Hepatic stellate cell (primary cell): ENCODE measurements at regions not wholly inside any gene's neighbourhood (a gene's known extent, or its start where the extent isn't known, plus 50 kb on each side); places are given as distances from the start of the nearest gene placed in this dataset.
"Not testable (repeated sequence)": the region's sequence is repeated elsewhere in the genome, so short reads cannot be mapped to it uniquely, and the experiment has no call there.

ENCODE experiments used
- DNase-seq: peaks from one replicate; pipeline ENCODE4 v3.0.0; 2011; ENCODE audit warnings: low spot score

DNA sequence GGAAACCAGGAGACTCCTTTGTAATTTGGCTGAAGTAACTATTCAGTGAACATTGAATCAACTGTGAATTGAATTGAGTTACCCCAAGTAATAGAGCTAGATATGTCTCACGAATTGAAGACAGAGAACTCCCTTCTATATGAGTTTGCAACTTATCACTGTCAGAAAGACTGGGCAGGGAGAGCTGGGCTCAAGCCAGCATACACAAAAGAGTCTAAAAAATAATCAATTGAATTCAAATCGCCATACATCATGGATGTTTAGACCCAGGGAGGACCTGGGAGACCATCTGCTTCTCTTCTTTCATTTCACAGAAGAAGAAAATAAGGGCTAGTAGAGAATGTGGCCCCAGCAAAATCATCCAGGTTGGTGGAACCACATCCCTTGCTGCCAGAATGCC lies 503.1 kb upstream of the AUTS2 start:
- no peak for DNase-seq

DNA sequence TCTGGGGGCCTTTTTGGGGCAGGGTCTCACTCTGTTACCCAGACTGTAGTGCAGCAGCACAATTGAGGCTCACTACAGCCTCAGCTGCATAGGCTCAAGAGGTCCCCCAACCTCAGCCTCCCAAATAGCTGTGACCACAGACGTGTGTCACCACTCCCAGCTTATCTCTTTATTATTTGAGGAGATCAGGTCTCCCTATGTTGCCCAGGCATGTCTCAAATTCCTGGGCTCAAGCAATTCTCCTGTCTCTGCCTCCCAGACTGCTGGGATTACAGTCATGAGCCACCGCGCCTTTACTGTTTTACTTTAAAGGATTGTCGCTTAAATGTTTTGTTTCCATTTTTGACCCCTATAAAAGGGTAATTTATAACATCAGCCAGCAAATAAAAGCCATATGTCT lies 502.6 kb upstream of the AUTS2 start:
- no peak for DNase-seq

DNA sequence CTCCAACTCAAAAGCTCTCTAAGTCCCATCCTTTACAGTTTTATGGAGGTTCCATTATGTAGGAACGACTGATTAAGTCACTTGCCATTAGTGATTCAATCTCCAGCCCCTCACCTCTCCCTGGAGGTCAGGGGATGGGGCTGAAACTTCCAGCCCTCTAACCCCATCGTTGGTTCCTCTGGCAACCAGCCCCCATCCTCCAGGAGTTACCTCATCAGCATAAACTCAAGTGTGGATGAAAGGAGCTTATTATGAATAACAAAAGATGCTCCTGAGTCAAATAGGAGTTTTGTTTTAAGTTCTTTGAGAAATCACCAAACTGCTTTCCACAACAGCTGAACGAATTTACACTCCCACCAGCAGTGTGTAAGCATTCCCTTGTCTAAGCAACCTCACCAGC lies 494.3 kb upstream of the AUTS2 start:
- DNase-seq: no peak

DNA sequence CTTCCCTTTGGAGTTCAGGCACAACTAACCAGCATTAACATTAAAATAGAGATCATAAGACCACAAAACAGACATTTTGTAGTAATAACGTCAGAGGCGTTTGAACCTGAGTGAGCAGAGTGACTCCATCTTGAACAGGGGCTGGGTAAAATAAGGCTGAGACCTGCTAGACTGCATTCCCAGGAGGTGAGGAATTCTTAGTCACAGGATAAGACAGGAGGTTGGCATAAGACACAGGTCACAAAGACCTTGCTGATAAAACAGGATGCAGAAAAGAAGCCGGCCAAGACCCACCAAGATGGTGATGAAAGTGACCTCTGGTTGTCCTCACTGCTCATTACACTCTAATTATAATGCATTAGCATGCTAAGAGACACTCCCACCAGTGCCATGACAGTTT lies 493.2 kb upstream of the AUTS2 start:
- DNase-seq: no peak

DNA sequence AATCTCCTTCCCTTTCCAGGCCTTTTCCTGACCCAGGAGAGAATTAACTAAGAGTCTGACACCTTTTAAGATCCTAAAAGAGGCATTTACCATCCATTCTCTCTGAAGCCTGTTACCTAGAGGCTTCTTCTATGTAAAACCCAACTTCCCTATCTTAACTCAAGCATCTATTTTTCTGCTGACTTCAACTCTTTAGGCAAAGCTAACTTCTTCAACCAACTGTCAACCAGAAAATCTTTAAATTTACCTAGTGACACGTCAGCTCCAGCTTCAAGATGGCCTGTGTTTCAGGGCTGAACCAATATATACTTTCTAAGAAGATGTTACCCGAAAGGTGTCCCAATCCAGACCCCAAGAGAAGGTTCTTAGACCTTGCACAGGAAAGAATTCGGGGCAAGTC lies 492.3 kb upstream of the AUTS2 start:
- DNase-seq: no peak

DNA sequence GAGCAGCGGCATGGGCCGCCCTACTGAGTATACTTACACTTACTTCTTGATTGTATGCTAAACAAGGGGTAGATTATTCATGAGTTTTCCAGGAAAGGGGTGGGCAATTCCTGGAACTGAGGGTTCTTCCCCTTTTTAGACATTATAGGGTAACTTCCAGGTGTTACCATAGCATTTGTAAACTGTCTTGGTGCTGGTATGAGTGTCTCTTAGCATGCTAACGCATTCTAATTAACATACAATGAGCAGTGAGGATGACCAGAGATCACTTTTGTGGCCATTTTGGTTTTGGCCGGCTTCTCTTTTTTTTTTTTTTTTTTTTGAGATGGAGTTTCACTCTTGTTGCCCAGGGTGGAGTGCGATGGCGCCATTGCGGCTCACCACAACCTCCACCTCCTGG lies 491.8 kb upstream of the AUTS2 start:
- DNase-seq: not testable (repeated sequence)

DNA sequence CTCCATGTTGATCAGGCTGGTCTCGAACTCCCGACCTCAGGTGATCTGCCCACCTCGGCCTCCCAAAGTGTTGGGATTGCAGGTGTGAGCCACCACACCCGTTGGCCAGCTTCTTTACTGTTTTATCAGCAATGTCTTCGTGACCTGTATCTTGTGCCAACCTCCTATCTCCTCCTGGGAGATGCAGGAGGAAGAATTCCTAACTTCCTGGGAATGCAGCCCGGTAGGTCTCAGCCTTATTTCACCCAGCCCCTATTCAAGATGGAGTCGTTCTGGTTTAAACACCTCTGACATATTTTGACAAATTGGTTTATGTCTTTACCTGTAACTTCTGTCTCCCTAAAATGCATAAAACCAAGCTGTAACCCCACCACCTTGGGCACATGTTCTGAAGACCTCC lies 491.3 kb upstream of the AUTS2 start:
- DNase-seq: not testable (repeated sequence)

DNA sequence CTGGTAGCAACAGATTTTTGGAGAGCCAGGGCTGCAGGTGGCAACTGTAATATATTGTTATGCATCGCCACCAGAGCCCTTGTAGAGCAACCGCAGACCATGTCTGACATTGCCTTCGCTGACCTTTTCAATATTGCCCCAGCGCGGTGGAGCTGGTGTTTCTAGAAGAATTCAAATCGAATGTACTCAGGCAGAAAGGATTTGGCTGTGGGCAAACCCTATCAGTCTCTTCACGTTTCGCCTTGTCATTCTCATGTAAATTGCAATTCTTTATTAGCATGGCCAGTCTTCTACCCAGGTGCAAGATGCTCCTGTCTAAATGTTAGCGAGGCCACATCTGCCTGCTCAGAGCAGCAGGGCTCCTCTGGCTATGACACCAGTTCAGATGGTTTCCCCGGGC lies 490.2 kb upstream of the AUTS2 start:
- no peak for DNase-seq

DNA sequence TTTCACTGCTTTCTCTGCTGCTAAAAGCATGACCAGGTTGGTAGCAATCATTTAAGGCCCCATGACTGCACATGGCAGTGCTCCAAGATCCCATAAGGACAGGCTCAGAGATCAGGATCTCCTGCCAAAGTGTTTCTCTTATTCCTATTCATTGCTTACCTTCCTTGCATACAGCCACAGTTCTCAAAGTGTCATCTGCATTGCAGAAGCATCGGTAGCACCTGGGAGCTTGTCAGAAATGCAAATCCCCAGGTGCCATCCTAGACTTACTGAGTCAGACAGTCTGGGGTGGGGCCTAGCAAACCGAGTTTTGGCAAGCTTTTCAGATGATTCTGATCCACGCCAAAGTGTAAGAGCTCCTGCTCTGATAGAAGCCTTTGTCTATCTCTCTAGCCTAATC lies 489.0 kb upstream of the AUTS2 start:
- DNase-seq: no peak

DNA sequence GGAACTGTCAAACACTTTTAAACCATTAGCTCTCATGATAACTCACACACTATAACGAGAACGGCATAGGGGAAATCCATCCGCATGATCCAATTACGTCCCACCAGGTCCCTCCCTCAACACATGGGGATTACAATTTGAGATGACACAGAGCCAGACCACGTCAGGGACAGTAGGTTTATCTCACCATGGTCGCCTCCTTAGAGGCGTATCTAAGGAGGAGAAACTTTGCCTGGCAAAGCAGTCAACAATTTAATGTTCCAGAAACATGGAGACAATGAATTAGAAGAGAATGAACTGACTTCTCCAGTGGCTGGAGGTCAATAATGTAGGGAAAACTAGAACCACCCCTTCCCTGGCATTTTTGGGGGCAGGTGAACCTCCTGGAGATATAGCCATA lies 488.4 kb upstream of the AUTS2 start:
- no peak for DNase-seq

DNA sequence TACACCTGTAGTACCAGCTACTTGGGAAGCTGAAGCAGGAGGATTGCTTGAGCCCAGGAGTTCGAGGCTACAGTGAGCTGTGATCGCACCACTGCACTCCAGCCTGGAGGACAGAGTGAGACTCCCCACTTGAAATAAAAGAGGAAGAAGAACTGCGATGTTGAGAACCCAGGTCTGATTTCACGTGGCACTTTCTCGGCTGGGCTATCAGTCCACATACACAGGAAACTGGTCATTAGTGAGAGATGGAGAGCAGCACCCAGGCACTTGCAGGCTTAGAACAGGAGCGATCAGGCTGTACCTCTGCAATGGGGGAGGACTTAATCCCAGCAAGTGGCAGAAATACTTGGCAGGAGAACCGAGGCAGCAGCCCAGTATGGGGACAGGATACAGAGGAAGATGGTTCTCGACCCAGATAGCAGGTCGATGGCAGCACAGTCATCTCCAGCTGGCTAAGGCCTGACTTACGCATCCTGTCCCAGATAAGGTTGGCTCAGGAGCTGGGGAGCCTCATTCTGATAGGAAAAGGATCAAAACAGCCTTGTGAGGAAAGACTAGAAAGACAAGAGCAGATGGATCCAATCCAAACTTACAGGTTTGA lies 487.7 kb upstream of the AUTS2 start:
- no peak for DNase-seq

DNA sequence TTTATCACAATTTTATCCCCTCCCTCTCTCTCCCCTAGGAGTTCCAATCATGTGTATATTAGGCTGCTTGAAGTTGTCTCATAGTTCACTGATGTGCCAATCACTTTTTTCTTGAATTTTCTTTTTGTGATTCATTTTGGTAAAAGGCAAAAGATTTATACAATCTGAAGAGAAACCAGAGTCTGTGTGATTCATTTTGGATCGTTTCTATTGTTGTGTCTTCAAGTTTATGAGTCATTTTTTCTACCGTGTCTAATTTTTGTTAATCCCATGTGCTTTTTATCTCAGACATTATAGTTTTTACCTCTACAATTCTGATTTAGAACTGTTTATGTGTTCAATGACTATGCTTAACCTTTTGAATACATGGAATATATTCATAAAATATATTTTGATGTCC lies 483.9 kb upstream of the AUTS2 start:
- no peak for DNase-seq

DNA sequence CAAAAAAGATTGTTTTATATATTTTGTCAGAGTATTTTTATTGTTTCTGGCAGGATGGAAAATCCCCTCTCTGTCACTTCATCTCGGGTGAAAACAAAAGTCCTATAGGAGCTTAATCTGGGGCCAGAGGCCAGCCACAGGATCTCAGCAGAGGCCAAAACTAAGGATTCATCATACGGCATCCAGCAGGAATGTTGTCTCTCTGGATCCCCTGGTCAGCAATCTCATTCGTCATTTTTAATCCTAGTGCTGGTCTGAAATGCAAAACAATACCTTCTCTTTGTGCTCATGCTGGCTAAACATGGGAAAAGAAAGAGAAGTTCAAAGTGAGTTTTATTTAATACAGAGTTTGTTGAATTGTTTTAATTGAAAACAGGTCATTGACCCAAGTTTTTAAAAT lies 482.5 kb upstream of the AUTS2 start:
- DNase-seq: no peak

DNA sequence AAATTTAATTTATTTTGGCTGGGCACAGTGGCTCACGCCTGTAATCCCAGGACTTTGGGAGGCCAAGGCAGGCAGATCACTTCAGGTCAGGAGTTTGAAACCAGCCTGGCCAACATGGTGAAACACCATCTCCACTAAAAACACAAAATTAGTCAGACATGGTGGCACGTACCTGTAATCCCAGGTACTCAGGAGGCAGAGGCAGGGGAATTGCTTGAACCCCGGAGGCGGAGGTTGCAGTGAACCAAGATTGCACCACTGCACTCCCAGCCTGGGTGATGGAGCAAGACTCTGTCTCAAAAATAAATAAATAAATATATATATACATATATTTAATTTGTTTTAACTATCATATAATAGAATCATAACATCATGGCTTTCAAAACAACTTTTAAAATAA lies 482.1 kb upstream of the AUTS2 start:
- not testable (repeated sequence) for DNase-seq

DNA sequence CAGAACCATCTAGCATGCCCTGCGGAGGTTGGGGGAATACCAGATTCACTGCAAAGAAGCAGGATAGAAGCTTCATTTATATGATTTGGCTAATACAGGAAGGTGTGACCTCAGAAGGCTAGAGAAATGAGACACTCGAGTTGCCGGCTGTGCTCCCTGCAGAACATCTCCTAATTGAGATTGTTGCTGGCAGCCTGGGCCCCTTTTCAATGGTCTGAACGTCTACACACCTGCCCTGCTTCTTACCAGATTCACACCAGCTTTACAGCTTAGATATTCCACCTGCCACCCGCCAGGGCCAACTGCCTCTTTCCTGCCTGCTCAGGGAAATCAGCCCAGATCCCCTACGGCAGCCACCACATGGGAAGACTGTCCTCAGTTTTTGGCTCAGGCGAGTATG lies 475.3 kb upstream of the AUTS2 start:
- no peak for DNase-seq

DNA sequence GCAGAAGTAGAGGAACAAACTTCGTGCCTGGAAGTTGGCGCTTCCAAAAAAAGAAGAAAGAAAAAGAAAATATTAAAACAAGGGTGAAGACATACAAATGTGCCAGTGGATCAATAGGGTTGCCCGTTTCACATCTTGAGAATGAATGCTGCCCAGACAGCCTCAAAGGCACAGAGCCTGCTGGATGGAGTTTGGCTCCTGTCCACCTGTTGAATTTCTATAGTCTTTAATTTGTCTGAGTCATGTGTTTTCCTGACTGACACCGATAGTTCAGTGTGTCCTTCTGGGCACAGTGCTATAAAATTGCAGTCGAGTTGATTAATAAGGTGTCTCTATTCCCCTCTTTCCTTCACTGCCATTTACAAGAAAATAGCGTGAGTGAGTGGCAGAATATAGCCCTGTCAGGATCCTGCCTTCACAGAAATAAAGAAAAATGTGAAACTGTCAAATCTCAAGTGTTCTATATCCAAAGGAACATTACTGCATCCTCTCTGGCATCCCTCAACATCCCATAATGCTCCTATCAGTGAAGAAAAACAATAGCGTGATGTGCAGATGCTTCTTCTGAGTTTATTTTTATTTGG lies 471.3 kb upstream of the AUTS2 start:
- no peak for DNase-seq

DNA sequence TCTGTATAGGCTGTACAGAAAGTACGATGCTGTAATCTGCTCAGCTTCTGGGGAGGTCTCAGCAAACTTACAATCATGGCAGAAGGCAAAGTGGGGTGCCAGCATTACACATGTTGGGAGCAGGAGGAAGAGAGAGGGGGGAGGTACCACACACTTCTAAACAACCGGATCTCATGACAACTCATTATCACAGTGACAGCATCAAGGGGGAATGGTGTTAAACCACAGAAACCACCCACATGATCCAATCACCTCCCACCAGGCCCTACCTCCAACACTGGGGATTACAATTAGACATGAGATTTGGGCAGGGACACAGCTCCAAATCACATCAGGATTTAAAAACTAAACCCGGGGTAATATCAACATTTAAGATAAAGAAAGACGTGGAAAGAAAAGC lies 468.8 kb upstream of the AUTS2 start:
- DNase-seq: no peak

DNA sequence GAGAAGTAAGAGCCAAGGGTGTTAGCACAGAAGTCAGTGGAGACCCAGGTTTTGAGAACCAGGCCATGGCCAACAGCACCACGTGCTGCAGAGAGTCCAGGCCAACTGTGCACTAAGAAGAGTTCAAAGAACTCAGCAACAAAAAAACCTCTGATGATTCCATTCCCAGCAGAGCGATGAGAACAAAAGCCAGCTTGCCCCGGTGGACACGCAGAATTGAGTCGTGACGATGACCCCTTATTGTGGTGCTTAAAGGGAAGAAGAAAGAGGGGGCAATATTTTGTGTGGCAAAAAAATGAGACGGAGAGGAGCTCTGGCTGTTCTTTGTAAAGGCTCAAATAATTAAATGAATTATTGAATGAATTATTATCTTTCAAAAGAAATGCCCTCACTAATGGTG lies 468.3 kb upstream of the AUTS2 start:
- no peak for DNase-seq

DNA sequence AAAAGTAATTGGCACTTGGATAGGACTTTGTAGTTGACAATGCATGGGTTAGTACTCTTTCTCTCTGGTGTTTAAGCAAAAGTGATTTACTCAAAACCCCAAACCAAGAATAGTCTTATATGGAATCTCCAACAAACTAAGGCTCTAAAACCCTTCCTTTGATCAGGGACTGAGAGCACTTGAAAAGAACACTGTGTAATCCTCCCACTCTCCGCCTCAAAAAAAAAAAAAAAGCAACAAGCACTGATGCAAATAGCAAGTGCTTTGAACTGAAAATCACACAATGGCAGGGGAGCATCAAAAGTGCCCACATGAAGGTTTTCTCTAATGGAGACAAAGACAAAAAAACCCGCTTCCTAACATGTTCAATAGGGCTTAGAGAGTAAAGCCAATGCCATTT lies 467.9 kb upstream of the AUTS2 start:
- DNase-seq: no peak

DNA sequence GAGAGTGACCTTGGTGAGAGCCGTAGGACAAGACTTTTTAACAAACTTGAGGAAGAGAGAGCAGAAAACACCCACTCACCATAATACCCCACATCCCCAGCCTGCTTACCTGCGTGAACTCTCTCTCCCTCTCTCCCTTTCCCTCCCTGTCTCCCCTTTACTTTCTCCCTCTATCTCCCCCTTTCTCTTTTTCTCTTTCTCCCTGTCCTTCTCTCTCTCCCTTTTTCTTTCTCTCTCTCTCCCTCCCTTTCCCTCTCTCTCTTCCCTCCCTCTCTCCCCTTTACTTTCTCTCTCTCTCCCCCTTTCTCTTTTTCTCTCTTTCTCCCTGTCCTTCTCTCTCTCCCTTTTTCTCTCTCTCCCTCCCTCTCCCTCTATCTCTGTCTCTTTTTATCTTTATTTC lies 464.0 kb upstream of the AUTS2 start:
- DNase-seq: no peak

DNA sequence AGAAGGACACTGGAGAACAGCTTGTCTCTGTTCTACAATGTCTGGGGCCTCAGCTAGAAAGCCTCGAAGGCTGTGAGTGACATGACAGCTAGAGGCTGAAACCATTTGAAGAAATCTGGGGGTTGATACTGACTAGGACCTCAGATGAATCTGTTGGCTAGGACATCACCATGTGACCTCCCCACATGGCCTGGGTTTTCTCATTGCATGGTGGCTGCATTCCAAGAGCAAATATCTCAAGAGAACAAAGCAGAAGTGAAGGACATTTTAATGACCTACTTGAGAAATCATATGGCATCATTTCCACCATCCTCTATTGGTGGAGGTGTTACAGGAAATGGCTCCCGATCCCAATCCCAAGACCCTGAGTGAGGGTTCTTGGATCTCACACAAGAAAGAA lies 450.6 kb upstream of the AUTS2 start:
- no peak for DNase-seq

DNA sequence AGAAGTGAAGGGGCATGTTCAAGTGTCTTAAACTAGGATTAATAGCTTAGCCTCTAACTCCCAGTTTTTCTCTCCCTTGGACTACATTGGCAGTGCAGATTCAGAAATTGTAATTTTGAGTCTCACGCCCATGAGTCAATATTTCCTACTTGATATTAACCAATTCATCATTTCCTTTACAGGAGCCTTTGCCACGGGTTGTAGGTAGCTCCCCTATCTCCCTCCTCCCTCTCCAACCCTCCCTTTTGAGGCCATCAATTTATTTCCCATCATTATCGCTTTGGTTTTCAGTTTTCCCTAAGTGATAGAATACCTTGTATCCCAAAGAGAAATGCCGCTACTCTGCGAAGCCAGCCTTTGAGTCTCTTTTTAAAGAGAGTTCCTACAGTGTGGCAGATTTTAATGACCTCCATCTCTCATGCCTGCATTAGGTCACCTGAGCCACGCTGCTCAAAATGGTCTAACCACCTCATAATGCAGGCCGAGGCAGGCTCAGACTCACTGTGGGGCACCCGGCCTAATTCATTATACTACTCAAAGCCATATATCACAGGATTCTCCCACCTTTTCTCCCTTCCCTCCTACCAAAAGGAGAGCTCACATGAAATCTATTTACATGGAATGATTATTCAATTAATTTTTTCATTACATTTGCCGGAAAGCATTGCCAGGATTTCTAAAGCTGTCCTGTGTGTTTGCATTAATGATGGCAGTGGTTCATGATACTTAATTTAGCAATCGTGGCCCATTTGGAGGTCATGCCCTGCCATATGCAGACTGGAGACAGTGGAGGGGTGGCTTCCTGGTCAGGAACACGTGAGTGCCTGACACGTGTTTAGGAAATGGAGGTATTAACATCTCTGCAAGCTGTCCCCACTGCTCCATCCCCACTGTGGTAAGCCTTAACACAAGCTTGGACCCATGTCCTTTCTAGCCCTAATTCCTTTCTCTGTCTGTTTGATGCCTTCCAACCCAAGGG lies 448.2 kb upstream of the AUTS2 start:
- DNase-seq: no peak

DNA sequence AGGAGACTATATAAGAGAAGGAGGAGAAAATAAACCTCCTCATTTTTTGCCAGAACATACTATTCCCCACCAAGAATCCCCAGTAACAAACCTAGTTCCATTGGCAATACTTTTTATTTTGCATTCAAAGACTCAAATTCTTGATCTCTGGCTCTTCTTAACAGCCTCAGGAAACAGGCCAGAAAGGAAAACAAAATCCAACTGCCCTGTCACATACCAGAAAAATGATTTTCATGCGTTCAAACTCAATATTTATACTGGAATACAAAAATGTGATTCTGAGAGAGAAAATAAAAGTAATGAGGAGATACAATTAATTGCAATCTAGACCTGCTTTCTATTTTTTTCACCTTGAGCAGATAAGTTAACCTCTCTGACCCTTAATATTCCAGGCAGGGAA lies 435.9 kb upstream of the AUTS2 start:
- no peak for DNase-seq
